ENCODE measurements at regions not wholly inside any gene's neighbourhood (a gene's known extent, or its start where the extent isn't known, plus 50 kb on each side); places are given as distances from the start of the nearest gene placed in this dataset.
A peak's percentile ranks its signal among the peaks of the same experiment; 100 is the strongest.
"Not testable (repeated sequence)": the region's sequence is repeated elsewhere in the genome, so short reads cannot be mapped to it uniquely, and the experiment has no call there.

GRCh38 chr21:34219334-34220060 lies 144.3 kb upstream of the KCNE2 start:
- DNase-seq (ENCODE audit: low read depth): no peak

- no peak for DNase-seq (ENCODE audit: low read depth)
Measured at GRCh38 chr21:34220556-34221195, 143.1 kb upstream of the KCNE2 start.

GRCh38 chr21:34221331-34222030 lies 142.3 kb upstream of the KCNE2 start:
- no peak for DNase-seq (ENCODE audit: low read depth)

- DNase-seq (ENCODE audit: low read depth): no peak
Measured at GRCh38 chr21:34222031-34222335, 141.8 kb upstream of the KCNE2 start.

- no peak for DNase-seq (ENCODE audit: low read depth)
Measured at GRCh38 chr21:34223376-34223775, 140.4 kb upstream of the KCNE2 start.

GRCh38 chr21:34227386-34227852 lies 136.4 kb upstream of the KCNE2 start:
- peak; percentile 35 for DNase-seq (ENCODE audit: low read depth)

GRCh38 chr21:34228792-34229191 lies 135.0 kb upstream of the KCNE2 start:
- no peak for DNase-seq (ENCODE audit: low read depth)

- DNase-seq (ENCODE audit: low read depth): no peak
Measured at GRCh38 chr21:34229353-34229752, 134.5 kb upstream of the KCNE2 start.

GRCh38 chr21:34233741-34234140 lies 130.1 kb upstream of the KCNE2 start:
- not testable (repeated sequence) for DNase-seq (ENCODE audit: low read depth)

- DNase-seq (ENCODE audit: low read depth): no peak
Measured at GRCh38 chr21:34235514-34235913, 128.3 kb upstream of the KCNE2 start.

- no peak for DNase-seq (ENCODE audit: low read depth)
Measured at GRCh38 chr21:34242973-34243372, 120.8 kb upstream of the KCNE2 start.

GRCh38 chr21:34243562-34243961 lies 120.2 kb upstream of the KCNE2 start:
- no peak for DNase-seq (ENCODE audit: low read depth)

- DNase-seq (ENCODE audit: low read depth): no peak
Measured at GRCh38 chr21:34252751-34253150, 111.1 kb upstream of the KCNE2 start.

GRCh38 chr21:34255073-34255472 lies 108.7 kb upstream of the KCNE2 start:
- no peak for DNase-seq (ENCODE audit: low read depth)

- DNase-seq (ENCODE audit: low read depth): no peak
Measured at GRCh38 chr21:34260277-34261008, 103.4 kb upstream of the KCNE2 start.

- DNase-seq (ENCODE audit: low read depth): no peak
Measured at GRCh38 chr21:34261841-34262468, 101.9 kb upstream of the KCNE2 start.

- DNase-seq (ENCODE audit: low read depth): peak; percentile 21
Measured at GRCh38 chr21:34262469-34262845, 101.3 kb upstream of the KCNE2 start.

GRCh38 chr21:34263629-34264028 lies 100.2 kb upstream of the KCNE2 start:
- no peak for DNase-seq (ENCODE audit: low read depth)

- no peak for DNase-seq (ENCODE audit: low read depth)
Measured at GRCh38 chr21:34266351-34266750, 97.5 kb upstream of the KCNE2 start.

GRCh38 chr21:34268493-34268892 lies 95.3 kb upstream of the KCNE2 start:
- DNase-seq (ENCODE audit: low read depth): no peak

GRCh38 chr21:34270411-34270810 lies 93.4 kb upstream of the KCNE2 start:
- no peak for DNase-seq (ENCODE audit: low read depth)

GRCh38 chr21:34271189-34271851 lies 92.5 kb upstream of the KCNE2 start:
- DNase-seq (ENCODE audit: low read depth): no peak
